ENCODE measurements at regions not wholly inside any gene's neighbourhood (a gene's known extent, or its start where the extent isn't known, plus 50 kb on each side); places are given as distances from the start of the nearest gene placed in this dataset.

DNA sequence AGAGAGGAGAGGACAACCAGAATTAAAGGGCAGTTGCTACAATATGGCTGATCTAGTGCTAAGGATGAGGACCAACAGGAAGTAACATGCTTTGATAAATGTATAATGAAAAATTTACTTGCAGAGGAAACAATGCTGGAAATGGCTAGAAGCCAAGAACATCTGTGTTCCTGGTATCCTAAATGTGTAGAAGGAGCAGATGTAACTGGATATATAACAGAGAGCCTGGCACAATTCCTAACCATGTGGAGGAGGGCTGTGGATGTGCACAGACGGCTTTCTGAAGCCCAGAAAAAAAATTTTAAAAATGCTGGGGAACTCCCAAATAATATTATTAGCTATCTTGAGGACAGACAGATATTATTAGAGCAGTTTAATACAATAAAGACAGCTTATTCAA is 159.4 kb upstream of the GBE1 start:
- DNase-seq (ENCODE audit: low spot score): peak; percentile 92

DNA sequence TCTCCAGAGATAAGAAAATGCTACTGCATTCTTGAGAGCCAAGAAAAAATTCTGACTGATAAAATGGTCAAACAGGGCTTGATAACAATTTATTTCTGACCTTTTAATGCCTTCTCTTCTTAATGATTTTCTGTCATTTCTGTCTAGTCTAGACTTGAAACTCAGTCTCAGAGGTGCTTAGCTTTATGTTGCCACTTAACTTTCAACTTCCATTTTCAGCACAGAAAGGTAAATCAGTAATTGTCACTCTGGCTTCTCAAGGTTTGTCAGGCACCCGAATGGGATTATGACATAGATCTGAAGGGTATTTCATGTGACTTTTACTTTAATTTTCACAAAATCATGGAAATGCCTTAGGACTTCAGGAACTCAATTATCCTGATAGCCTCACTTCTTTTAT is 155.4 kb upstream of the GBE1 start:
- peak; percentile 15 for DNase-seq (ENCODE audit: low spot score)

DNA sequence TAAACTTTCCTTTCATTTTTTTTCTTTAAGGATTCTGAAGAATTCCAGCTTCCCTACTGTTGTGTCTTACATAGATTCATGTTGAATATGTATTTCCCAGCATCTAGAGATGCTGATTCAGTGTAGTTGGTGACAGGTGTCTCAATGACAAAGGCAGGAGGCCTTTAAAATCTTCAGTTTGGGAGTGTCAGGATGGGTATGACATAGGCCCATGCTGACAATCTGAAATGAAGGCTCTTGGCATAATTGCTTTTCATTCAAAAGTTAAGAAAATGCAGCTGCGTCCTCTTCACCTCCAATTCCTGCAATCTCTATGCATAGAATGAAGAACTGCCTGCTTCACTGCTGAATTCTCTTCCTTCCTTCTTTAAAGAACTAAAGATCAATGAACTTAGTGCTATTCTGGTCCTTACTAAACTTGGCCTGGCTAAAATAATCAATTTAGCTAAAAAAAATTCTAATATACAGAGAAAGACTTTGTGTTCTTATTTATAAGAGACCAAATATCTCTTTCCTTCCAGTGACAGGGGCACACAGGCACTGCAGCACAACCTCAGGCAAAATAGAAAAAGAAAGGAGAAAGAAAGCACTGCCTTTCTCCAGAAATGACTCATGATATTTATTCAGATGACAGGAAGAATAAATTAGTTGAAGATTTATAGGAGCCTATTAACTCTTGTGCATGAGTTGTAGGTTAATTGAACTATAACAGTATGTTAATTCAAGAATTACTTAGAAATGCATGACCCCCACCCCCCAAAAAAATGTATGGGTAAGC is 152.6 kb upstream of the GBE1 start:
- no peak for DNase-seq (ENCODE audit: low spot score)

DNA sequence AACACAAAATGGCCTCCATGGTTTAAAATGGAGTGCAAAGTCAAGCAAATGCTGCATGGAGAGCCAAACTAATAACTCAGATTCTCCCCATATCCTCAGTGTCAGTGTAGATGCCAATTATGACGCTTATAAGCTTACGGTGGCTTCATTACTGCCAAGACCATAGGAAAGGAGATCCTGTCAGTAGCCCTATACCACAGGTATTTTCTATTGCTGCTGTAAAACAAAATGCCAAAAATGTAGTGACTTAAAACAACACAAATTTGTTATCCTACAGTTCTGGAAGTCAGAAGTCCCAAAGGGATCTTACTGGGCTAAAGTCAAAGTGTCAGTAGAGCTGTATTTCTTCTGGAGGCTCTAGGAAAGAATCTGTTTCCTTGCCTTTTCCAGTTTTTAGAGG is 149.8 kb upstream of the GBE1 start:
- DNase-seq (ENCODE audit: low spot score): no peak

DNA sequence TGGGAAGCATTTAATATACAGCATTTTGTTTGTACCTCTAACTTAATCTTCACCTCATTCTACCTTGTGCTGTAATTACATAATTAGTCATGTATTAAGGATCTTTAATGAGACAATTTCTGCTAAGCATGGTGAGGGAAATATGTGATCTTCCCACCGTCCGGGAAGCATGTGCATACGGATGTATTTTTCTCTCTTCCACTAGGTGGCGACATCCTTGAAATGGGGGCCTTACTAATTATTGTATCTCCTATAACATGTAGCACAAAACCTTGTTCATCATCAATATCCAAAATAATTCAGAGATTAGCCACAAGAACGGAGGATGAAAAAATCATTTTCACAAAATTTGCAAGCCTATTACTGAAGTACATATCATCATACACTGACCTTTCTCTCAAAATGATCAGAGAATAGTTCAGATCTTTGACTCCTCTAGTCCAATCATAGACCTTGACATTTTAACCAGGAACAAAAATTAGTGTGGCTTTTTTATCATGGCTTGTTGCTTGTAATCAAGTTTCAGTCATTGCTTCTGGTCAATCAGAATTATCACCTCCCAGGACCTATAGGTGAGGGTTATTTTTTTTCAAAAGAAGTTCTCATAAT is 148.9 kb upstream of the GBE1 start:
- peak; percentile 30 for DNase-seq (ENCODE audit: low spot score)

DNA sequence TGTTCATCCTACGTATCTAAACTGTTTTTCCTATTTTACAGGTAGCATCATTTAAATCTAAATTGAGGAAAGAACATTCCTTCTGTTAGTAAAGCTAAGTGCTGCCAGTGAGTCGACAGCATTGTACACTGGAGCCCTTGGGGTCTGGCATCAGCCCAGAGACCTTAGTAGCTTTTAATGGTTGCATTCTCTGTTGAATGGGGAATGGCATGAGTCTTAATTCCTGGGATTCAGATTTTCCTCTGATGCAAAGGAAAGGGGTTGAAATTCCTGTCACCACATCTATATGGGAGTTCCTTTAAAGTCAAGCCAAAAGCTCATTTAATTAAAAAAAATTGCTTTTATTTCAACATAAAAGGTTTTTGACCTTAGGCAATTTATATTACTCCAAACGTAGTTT is 148.4 kb upstream of the GBE1 start:
- no peak for DNase-seq (ENCODE audit: low spot score)

DNA sequence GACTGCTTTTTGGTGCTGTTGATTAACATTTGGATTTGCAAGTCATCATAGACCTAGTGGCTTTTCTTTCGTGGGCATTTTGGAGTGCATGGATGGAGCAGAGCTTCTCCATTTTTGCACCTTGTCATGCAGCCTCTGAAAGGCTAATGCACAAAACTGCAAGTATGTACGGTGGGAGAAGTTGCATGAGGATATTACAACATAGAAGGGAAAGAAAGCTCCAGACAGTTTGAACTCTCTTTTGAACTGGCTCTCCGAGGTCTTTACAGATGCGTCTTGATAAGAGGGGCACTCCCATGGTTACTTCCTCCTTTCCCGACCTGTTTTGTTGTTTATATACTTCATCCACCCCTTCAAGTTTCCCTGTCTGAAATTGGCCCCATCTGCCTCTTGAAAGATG is 147.1 kb upstream of the GBE1 start:
- DNase-seq (ENCODE audit: low spot score): no peak

DNA sequence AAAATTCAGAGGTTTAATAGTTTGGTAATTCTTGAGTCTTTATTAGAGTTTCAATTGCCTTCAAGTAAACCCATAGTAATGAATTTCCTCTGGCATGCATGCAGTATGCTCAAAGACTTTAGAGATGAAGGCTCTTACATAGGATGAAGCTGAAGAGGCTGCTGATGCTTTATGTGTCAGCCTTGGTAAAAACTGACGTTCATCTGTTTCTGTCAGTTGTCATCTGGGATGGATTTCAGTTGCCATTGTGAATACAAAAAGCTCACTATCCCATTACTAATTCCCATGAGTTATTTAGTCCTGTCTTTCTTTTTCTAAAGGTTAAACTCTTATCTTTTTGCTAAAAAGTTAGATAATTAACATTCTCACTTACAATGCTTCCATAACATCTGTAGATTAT is 136.9 kb upstream of the GBE1 start:
- no peak for DNase-seq (ENCODE audit: low spot score)

DNA sequence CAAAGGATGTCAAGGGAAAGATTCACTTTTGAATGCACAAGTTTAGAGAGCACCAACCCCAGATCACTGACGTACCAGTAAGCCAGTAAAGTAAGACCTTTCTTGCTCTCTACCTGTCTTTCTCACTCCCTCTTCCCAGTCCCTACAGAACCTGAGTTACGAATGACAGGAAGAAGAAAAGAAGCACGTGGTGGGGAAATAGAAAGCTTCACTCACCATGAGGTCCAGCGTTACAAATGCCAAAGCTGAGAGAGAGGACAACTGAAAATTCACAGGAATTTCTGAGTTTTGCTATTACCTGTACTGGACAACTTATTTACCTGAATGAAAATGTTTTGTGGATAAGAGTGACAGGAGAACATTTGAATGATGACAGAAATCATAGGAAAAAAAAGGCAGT is 133.2 kb upstream of the GBE1 start:
- DNase-seq (ENCODE audit: low spot score): no peak

DNA sequence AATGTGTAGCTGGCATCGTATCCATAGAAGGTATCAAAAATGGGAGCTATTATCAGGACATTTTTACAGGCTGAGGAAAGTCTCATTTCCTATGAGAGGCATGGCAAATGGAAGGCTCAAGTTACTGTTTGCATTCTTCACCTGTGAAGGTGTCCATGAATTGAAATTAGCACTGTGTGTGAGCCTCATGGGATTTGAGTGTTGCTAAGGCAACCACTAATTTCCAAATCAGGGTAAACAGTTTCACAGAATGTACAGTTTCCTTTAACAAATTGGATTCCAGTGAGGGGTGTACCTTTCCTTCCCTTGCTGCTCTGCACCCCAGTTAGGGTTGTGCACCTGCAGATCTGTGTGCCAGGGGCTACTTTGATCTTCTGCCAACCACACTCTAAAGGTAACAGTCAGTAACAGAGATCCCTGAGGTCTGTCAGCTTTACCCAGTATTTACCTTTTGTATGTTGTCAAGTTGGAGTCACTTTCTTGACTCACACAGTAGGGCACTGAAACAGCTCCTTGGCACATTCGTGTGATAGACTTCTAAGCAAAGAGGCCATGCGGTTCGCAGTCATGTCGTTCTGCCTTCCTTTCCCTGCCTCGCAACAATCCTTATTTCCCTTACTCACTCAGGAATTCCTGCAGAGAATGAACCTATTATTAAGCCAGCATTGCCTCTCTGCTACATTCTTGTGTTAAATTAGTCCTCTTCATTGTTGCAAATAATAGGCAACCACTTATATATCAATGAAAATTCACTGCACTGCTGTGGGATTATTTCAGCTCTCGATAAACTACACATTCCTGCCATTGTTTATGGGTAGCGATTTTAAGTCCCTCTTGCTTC is 129.8 kb upstream of the GBE1 start:
- no peak for DNase-seq (ENCODE audit: low spot score)

DNA sequence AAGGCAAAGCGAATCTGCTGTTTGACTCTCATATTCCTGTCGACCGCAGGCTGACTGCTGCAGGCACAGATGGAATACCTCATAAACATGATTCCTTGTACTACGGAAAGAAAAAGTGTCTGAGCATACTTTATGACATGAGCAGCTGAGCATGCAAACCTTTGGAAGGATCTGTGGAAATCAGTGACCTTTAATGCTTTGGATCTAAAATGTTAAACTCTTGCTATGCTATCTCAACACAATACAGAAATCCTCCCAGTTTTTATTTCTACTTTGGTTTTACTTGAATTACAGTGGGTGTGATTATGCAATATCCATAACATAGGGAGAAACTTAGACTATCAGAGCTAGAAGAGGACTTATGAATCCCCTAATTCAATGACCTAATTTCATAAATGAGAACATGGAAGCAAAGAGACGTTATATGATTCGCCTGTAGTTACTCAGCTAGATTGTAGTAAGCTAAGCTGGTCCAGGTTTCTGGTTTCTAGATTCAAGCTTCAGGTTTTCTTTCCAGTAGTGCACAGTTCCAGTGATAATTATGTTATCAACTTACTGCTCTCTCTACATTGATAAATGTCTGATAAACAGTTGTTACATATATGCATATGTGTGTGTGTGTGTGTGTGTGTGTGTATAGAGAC is 127.6 kb upstream of the GBE1 start:
- peak; percentile 91 for DNase-seq (ENCODE audit: low spot score)

DNA sequence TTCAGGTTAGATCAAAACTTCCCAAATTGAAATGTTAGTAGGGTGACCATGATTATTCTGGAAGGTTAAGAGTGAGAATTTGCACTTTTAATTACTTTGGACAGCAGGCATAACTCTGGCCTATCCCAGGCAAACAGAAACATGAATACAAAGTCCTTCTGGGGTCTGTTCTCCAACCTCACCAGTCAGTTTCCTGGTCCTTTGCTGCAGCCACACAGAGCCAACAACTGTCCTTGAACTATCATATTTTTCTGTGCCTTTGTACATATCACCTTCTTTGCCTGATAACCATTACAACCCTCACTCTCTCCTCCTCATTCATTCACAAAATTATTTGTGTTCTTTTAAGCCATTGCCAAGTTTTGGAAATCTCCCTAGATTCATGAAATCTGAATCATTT is 126.0 kb upstream of the GBE1 start:
- DNase-seq (ENCODE audit: low spot score): peak; percentile 33

DNA sequence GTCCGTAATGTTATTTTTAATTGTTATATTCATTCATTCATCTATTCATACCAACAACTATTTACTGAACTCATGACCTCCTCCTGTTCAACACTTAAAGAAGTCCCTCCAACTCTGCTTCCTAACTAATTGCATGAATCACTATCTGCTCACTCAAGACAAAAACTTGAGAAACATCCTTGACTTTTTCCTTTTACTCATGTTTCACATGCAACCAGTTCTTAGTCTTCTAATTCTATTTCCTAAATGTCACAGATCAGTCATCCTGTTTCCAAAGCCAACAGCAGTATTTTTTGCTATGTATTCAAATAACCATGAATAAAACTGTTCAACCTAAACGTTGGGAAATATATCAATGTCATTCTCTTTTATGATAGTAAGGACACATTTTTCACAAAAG is 124.6 kb upstream of the GBE1 start:
- no peak for DNase-seq (ENCODE audit: low spot score)

DNA sequence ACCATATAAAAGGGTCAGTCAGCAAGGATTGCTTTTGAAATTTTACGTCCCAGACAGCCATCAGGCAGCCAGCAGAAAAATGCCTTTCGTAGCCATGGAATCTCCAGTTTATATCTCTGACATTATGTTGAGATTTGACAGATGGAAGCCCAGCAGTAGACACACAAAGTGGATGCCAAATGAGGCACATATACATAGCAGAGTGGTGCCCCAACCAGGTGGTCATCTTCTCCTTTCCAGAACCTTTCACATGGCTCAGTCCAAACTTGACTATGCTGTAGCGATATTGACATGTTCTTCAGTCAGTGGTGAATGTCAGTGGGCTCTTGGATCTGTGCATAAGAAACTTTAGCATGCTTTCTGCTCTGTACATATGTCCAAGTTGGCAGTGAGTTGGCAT is 123.3 kb upstream of the GBE1 start:
- DNase-seq (ENCODE audit: low spot score): no peak

DNA sequence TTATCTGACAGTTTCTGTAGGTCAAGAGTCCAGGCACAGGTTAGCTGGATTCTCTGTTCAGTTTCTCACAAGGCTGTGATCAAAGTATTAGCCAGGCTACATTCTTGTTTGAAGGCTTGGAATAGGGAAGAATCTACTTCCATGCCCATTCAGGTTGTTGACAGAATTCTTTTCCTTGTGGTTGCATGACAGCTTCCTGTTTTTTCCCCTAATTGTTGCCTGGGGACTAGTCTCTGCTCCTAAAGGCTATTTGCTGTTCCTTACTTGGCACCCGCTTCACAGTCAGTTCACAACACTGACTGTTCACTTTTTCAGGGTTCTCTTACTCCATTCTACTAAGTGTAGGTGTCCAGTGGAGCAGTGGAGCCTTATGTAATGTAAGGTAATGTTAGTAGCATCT is 115.4 kb upstream of the GBE1 start:
- DNase-seq (ENCODE audit: low spot score): no peak

DNA sequence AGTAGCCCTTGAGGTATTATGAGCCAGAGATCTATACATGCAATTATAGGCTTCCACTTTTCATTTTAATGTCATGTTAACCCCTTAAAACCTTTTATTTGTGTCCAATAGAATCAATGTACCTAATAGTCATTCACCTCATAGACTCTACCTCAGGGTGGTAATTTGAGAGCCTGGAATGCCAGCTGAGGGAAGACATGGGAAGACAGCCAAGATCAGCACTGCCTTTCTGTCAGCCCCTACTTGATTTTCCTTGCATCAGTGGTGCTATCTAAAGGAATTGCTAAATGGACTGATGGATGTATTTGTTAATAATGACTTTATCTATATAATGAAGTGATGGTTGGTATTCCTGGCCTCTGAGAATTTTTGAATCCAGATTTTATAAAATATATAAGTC is 113.3 kb upstream of the GBE1 start:
- no peak for DNase-seq (ENCODE audit: low spot score)

DNA sequence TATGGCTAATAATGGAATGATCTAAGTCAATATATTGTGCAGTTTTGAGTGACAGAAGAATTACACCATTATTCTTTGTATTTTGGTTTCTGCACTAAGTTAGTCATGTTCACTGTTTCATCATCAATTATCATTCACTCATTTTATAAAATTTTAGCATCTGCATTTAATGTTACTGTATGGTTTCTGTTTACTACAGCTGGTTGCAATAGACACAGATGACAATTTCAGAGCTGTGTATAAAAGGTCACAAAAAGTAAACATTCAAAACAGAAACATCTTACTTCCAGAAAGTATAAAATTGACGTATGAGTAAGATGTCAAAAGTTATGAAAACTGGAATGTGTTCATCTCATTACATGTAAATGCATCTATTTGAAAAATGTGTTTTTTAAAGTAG is 111.1 kb upstream of the GBE1 start:
- DNase-seq (ENCODE audit: low spot score): no peak

DNA sequence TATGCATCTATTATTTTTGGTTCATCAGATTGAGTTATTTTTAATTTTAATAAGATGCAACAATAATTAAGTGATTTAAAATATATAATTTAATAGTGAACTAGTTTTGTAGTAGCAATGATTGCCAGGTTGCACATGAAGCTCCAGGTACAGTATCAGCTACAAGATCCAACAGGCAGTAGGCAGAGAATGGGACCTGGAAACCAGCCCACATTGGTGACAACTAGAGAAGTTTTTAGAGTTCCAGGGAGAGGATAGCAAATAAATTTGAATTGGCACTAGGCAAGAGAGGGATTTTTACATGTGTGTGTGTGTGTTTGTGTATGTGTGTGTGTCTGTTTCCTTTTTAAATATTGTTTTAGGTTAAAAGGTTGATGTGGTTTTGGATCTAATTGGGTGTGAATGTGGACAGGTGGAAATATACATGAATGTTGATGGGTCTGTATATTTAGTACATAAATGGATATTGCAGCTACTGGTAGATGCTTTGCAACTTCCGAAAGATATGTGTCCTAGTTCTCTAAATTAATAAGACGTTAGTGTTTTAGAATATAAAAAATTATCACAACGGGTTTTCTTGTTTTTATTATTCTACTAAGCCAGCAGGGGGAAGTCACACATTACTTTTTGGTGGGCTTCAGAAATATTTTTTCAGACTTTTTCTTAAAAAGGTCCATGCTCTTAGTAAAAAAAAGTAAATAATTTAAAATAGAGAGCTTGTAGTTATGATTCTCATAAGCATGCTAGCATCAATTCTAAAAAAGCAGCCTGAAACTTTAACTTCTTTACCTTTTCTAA is 110.1 kb upstream of the GBE1 start:
- peak; percentile 20 for DNase-seq (ENCODE audit: low spot score)

DNA sequence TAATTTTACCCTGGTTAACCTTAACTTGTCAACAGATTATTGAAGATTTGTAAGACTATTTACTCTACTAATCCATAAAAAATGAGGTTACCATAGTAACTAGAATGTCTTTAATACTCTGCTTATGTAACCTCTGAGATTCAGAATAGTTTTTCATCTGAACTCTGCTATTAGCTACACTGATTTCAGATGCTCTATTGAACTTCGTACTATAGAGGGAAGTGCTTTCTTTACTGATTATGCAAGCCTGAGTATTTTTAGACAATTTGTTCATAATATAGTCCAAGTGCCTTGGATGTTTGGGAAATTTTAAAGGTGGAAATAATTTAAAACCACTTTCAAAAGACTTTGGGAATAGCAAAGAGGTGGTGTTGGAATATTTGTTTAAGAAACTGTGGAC is 107.9 kb upstream of the GBE1 start:
- DNase-seq (ENCODE audit: low spot score): no peak

DNA sequence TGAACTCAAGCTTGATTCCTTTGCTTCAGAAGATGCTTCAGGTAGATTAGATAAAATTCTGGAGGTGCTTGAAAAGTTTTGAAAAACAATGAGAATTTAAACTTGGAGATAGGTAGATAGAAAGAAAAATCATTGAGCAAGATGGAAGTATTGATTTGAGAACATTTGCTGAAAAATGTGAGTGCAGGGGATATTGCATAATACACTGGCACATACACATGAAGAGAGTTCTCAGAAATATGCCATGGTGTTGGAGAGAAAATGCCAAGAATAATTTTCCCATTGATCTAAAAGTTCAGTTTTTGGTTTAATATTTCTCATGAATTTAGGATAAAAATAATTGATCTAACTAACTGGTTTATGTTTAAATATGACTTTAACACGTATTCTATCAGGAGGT is 107.2 kb upstream of the GBE1 start:
- DNase-seq (ENCODE audit: low spot score): no peak

DNA sequence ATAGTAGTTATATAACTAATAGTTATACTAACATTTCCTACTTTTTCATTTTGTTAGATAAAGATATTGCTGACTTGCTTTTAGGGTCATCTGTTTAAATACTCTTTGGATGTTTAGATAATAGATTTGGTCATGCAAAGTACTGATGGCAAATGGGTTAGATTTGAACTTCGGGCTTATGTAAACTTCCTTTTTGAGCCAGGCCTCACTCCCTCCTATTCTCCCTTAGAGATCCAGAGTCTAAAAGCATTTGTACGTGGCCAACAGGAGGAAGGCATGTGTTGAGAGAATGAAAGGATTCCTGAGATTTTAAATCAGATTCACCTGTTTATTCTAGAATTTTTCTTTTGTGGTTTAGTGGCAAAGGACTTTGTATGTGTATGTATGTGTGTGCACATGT is 106.4 kb upstream of the GBE1 start:
- no peak for DNase-seq (ENCODE audit: low spot score)
